ENCODE measurements at regions not wholly inside any gene's neighbourhood (a gene's known extent, or its start where the extent isn't known, plus 50 kb on each side); places are given as distances from the start of the nearest gene placed in this dataset.
"Not testable (repeated sequence)": the region's sequence is repeated elsewhere in the genome, so short reads cannot be mapped to it uniquely, and the experiment has no call there.

DNA sequence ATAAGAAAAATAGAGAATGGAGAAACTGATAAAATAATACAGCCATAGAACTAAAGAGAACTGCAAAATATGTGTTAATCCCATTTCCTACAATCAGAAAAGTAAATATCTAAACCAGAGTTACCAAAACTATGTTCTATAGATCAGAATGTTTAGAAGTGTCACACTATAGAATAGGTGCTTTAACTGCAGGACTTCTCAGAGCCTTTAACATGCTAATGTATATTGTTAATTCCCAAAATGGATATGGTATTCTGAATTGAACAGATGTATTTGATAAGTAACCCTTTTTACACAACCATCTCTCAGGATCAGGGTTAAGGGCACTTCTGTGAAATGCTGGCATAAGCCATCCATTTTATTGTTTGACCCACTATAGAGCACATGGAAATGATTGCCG lies 200.3 kb downstream of the SHOX2 start:
- Mint-ChIP-seq H3K4me3 (no peak overlapping the region), H3K36me3 (no peaks in the 10 kb centered on the region), H3K9me3 (peaks cover 6% of the 10 kb centered on the region), H3K27me3 (ENCODE audit: insufficient read depth, low read depth) (no peaks in the 10 kb centered on the region), H3K27ac (no peak overlapping the region), H3K4me1 (peaks cover 14% of the 10 kb centered on the region)
- Histone ChIP-seq H3K36me3 (no peaks in the 10 kb centered on the region), H3K4me2 (no peak overlapping the region), H3K27ac (no peak overlapping the region), H3K79me2 (ENCODE audit: low read depth) (no peaks in the 10 kb centered on the region), H4K20me1 (ENCODE audit: low read depth) (no peaks in the 10 kb centered on the region), H2AFZ (replicated peaks) (no peak overlapping the region), H3K4me3 (no peak overlapping the region), H3K9me3 (ENCODE audit: low read depth) (no peaks in the 10 kb centered on the region), H3K27me3 (no peaks in the 10 kb centered on the region), H3K9ac (no peak overlapping the region), H3F3A (ENCODE audit: low read depth) (no peaks in the 10 kb centered on the region), H3K4me1 (peaks cover 3% of the 10 kb centered on the region)
- TF ChIP-seq CTCF (IDR thresholded peaks at IDR 0.05), result no peak
- TF ChIP-seq EZH2phosphoT487 (IDR thresholded peaks at IDR 0.05), result no peak
- no peak for TF ChIP-seq EZH2 (IDR thresholded peaks at IDR 0.05)
- DNase-seq (ENCODE audit: low spot score), result no peak

DNA sequence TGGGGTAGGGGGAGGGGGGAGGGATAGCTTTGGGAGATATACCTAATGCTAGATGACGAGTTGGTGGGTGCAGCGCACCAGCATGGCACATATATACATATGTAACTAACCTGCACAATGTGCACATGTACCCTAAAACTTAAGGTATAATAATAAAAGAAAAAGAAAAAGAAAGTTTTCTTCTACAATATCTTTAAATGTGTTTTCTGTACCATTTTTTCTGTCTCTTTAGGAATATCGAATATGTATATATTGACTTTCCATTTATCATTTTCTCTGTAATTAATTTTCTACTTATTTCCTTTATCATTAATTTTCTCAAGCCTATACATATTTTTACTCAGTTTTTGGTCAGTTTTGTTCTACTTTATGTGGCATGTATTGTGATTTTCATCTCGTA lies 203.5 kb downstream of the SHOX2 start:
- H3K27me3 Mint-ChIP-seq (ENCODE audit: insufficient read depth, low read depth); H3K27ac Mint-ChIP-seq: not testable (repeated sequence)

GRCh38 chr3:157888040-157888439 lies 218.2 kb downstream of the SHOX2 start:
- no peaks in the 10 kb centered on the region for H3K9me3 Mint-ChIP-seq
- no peaks in the 10 kb centered on the region for H3K36me3 Mint-ChIP-seq
- H3K4me1 ChIP-seq, result no peaks in the 10 kb centered on the region
- no peak overlapping the region for H3K27ac Mint-ChIP-seq
- H4K20me1 ChIP-seq (ENCODE audit: low read depth), result no peaks in the 10 kb centered on the region
- no peaks in the 10 kb centered on the region for H3K9me3 ChIP-seq (ENCODE audit: low read depth)
- no peaks in the 10 kb centered on the region for H3K4me1 Mint-ChIP-seq
- no peak overlapping the region for H3K9ac ChIP-seq
- H3K4me3 Mint-ChIP-seq, result no peak overlapping the region
- no peaks in the 10 kb centered on the region for H3K79me2 ChIP-seq (ENCODE audit: low read depth)
- no peak overlapping the region for H3K27ac ChIP-seq
- H2AFZ ChIP-seq (replicated peaks), result no peak overlapping the region
- H3K27me3 Mint-ChIP-seq (ENCODE audit: insufficient read depth, low read depth), result peaks cover 5% of the 10 kb centered on the region
- H3K27me3 ChIP-seq, result no peaks in the 10 kb centered on the region
- TF ChIP-seq EZH2 (IDR thresholded peaks at IDR 0.05) (no peak), EZH2phosphoT487 (IDR thresholded peaks at IDR 0.05) (no peak), CTCF (IDR thresholded peaks at IDR 0.05) (no peak)
- DNase-seq (ENCODE audit: low spot score), result no peak
- no peak overlapping the region for H3K4me2 ChIP-seq
- H3F3A ChIP-seq (ENCODE audit: low read depth), result no peaks in the 10 kb centered on the region
- H3K4me3 ChIP-seq, result no peak overlapping the region
- no peaks in the 10 kb centered on the region for H3K36me3 ChIP-seq

More for the DNA sequence above, 203.5 kb downstream of the SHOX2 start:
- not testable (repeated sequence) for H3K9ac ChIP-seq; H3K79me2 ChIP-seq (ENCODE audit: low read depth); H3K27ac ChIP-seq; H3K9me3 Mint-ChIP-seq; H2AFZ ChIP-seq (replicated peaks); H4K20me1 ChIP-seq (ENCODE audit: low read depth); H3K9me3 ChIP-seq (ENCODE audit: low read depth); H3K36me3 Mint-ChIP-seq; H3F3A ChIP-seq (ENCODE audit: low read depth); H3K36me3 ChIP-seq; H3K4me1 ChIP-seq; H3K4me1 Mint-ChIP-seq; H3K4me2 ChIP-seq; DNase-seq (ENCODE audit: low spot score); H3K4me3 ChIP-seq; H3K4me3 Mint-ChIP-seq; H3K27me3 ChIP-seq

- Histone ChIP-seq H3K27ac (no peak overlapping the region), H3K79me2 (ENCODE audit: low read depth) (no peaks in the 10 kb centered on the region), H3K27me3 (no peaks in the 10 kb centered on the region), H4K20me1 (ENCODE audit: low read depth) (no peaks in the 10 kb centered on the region), H3K4me3 (no peak overlapping the region), H3K4me1 (peaks cover 3% of the 10 kb centered on the region), H3K9me3 (ENCODE audit: low read depth) (no peaks in the 10 kb centered on the region), H3F3A (ENCODE audit: low read depth) (no peaks in the 10 kb centered on the region), H3K9ac (no peak overlapping the region), H3K4me2 (no peak overlapping the region), H3K36me3 (no peaks in the 10 kb centered on the region), H2AFZ (replicated peaks) (no peak overlapping the region)
- Mint-ChIP-seq H3K36me3 (no peaks in the 10 kb centered on the region), H3K9me3 (peaks cover 23% of the 10 kb centered on the region), H3K27ac (no peak overlapping the region), H3K4me1 (no peaks in the 10 kb centered on the region), H3K4me3 (no peak overlapping the region), H3K27me3 (ENCODE audit: insufficient read depth, low read depth) (peaks cover 9% of the 10 kb centered on the region)
- TF ChIP-seq CTCF (IDR thresholded peaks at IDR 0.05) (no peak), EZH2phosphoT487 (IDR thresholded peaks at IDR 0.05) (no peak), EZH2 (IDR thresholded peaks at IDR 0.05) (no peak)
- no peak for DNase-seq (ENCODE audit: low spot score)
Measured at GRCh38 chr3:157876556-157876955, 229.7 kb downstream of the SHOX2 start.

Data from neural progenitor cell (in vitro differentiated cells).